Urinary bladder (tissue), 3 donors: ENCODE measurements at regions not wholly inside any gene's neighbourhood (a gene's known extent, or its start where the extent isn't known, plus 50 kb on each side); places are given as distances from the start of the nearest gene placed in this dataset.

Source experiments
- DNase-seq: peaks from one replicate; pipeline ENCODE4 v3.0.0-alpha.2; 2015; ENCODE audit errors: extremely low spot score
- H3K27ac ChIP-seq: one replicate; pipeline ENCODE4 v1.5.1; 2013; ENCODE audit warnings: low read depth, mild to moderate bottlenecking, moderate library complexity
- H3K36me3 ChIP-seq: one replicate; pipeline ENCODE4 v1.6.1; 2013; ENCODE audit warnings: mild to moderate bottlenecking, moderate library complexity; ENCODE audit not compliant: insufficient read depth
- H3K4me1 ChIP-seq: one replicate; pipeline ENCODE4 v1.6.1; 2013; ENCODE audit warnings: mild to moderate bottlenecking, moderate library complexity; ENCODE audit not compliant: insufficient read depth
- H3K4me3 ChIP-seq: one replicate; pipeline ENCODE4 v1.5.1; 2013; ENCODE audit warnings: low read depth, low read length
- WGBS: extraction: QIAGEN DNeasy Blood & Tissue Kit; methylation state at CpG from one replicate; pipeline ENCODE4 v1.1.7; 2013; 5-methylcytosine and 5-hydroxymethylcytosine counted together
- donor health status: healthy with polysubstance abuse.
- donor health status: healthy.

- WGBS, result 77% methylated on average over 6 of the region's 6 CpGs
- no peak for DNase-seq
- Histone ChIP-seq H3K4me1 (no peaks in the 10 kb centered on the region), H3K36me3 (no peaks in the 10 kb centered on the region), H3K27ac (no peak overlapping the region), H3K4me3 (no peak overlapping the region)
Observed at GRCh38 chr2:216922175-216922780, 62.4 kb upstream of the TNP1 start.

- no peak overlapping the region for H3K4me3 ChIP-seq
- 89% methylated on average over 10 of the region's 10 CpGs for WGBS
- no peak overlapping the region for H3K27ac ChIP-seq
- no peak for DNase-seq
- H3K4me1 ChIP-seq, result no peaks in the 10 kb centered on the region
- H3K36me3 ChIP-seq, result no peaks in the 10 kb centered on the region
Observed at GRCh38 chr2:216920937-216921456, 61.1 kb upstream of the TNP1 start.

- WGBS, result 93% methylated on average over 8 of the region's 8 CpGs
- DNase-seq, result no peak
- no peaks in the 10 kb centered on the region for H3K4me1 ChIP-seq
- H3K27ac ChIP-seq, result no peak overlapping the region
- no peaks in the 10 kb centered on the region for H3K36me3 ChIP-seq
- no peak overlapping the region for H3K4me3 ChIP-seq
Observed at GRCh38 chr2:216920143-216920876, 60.4 kb upstream of the TNP1 start.

- Histone ChIP-seq H3K27ac (no peak overlapping the region), H3K36me3 (no peaks in the 10 kb centered on the region), H3K4me3 (no peak overlapping the region), H3K4me1 (no peaks in the 10 kb centered on the region)
- 77% methylated on average over 6 of the region's 6 CpGs for WGBS
- DNase-seq, result no peak
Observed at GRCh38 chr2:216918088-216918680, 58.3 kb upstream of the TNP1 start.

GRCh38 chr2:216916956-216917650 is 57.2 kb upstream of the TNP1 start:
- Histone ChIP-seq H3K36me3 (no peaks in the 10 kb centered on the region), H3K27ac (no peak overlapping the region), H3K4me3 (no peak overlapping the region), H3K4me1 (no peaks in the 10 kb centered on the region)
- 96% methylated on average over 3 of the region's 3 CpGs for WGBS
- DNase-seq, result no peak

- DNase-seq, result no peak
- H3K27ac ChIP-seq, result no peak overlapping the region
- H3K4me1 ChIP-seq, result no peaks in the 10 kb centered on the region
- H3K36me3 ChIP-seq, result no peaks in the 10 kb centered on the region
- H3K4me3 ChIP-seq, result no peak overlapping the region
- WGBS, result 87% methylated on average over 12 of the region's 12 CpGs
Observed at GRCh38 chr2:216915557-216916150, 55.8 kb upstream of the TNP1 start.

- no peak for DNase-seq
- Histone ChIP-seq H3K4me3 (no peak overlapping the region), H3K36me3 (no peaks in the 10 kb centered on the region), H3K4me1 (no peaks in the 10 kb centered on the region), H3K27ac (no peak overlapping the region)
- 87% methylated on average over 3 of the region's 3 CpGs for WGBS
Observed at GRCh38 chr2:216914491-216914890, 54.6 kb upstream of the TNP1 start.

- Histone ChIP-seq H3K27ac (no peak overlapping the region), H3K36me3 (no peaks in the 10 kb centered on the region), H3K4me1 (no peaks in the 10 kb centered on the region), H3K4me3 (no peak overlapping the region)
- DNase-seq, result no peak
Observed at GRCh38 chr2:216911886-216912285, 52.0 kb upstream of the TNP1 start.

GRCh38 chr2:216911008-216911407 is 51.1 kb upstream of the TNP1 start:
- Histone ChIP-seq H3K27ac (no peak overlapping the region), H3K4me1 (no peaks in the 10 kb centered on the region), H3K36me3 (no peaks in the 10 kb centered on the region), H3K4me3 (no peak overlapping the region)
- 84% methylated on average over 3 of the region's 3 CpGs for WGBS
- no peak for DNase-seq

GRCh38 chr2:216909541-216910210 is 49.8 kb upstream of the TNP1 start:
- no peak overlapping the region for H3K27ac ChIP-seq
- H3K4me3 ChIP-seq, result no peak overlapping the region
- no peaks in the 10 kb centered on the region for H3K4me1 ChIP-seq
- WGBS, result 80% methylated on average over 8 of the region's 8 CpGs
- no peaks in the 10 kb centered on the region for H3K36me3 ChIP-seq
- DNase-seq, result no peak
